Hematopoietic multipotent progenitor cell (in vitro differentiated cells): ENCODE measurements at regions not wholly inside any gene's neighbourhood (a gene's known extent, or its start where the extent isn't known, plus 50 kb on each side); places are given as distances from the start of the nearest gene placed in this dataset. TPM values are rescaled to one million over a fixed set of nuclear protein-coding genes. Genes with fewer than 3 reads are reported as not detected.

Source experiments
- DNase-seq, 3 donors: peaks; one replicate each; pipeline ENCODE4 v3.0.0-alpha.2; 2011 to 2015; ENCODE audit warnings: low read depth in 2 of 3, low spot score in 2 of 3
- small RNA-seq: library from RNA; depleted of rRNA; stranded (forward); fragments of <200 nt; gene quantifications from one replicate; pipeline ENCODE3, GENCODE V24; 2012

DNA sequence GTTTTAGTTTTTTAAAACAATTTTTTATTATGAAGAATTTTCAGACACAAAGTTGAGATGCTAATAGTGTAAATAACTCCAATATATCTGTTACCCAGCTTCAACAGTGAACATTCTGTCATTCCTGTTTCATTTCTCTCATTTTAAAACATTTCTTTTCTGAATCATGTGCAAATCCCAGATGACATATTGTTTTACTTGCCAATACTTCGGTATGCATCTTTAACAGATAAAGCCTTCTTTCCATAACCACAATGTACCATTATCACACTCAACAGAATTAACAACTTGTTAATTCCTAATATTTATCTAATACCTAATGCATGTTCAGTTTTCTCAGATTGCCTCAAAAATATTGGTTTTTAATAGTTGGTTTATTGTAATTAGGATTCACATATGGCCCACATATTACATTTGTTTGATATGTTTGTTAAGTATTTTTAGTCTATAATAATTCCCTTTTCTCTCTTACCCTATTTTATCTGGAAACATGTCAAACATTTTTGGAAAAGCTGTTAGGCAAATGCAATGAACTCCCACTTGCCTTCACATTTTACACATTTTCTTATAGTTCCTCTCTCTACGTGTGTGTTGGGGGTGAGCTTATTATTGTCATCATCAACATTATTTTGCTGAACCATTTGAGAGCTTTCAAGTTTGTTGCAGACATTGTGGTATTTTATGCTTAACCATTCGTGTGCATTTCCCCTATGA is 58.7 kb upstream of the ANKRD55 start:
- no peak for DNase-seq

DNA sequence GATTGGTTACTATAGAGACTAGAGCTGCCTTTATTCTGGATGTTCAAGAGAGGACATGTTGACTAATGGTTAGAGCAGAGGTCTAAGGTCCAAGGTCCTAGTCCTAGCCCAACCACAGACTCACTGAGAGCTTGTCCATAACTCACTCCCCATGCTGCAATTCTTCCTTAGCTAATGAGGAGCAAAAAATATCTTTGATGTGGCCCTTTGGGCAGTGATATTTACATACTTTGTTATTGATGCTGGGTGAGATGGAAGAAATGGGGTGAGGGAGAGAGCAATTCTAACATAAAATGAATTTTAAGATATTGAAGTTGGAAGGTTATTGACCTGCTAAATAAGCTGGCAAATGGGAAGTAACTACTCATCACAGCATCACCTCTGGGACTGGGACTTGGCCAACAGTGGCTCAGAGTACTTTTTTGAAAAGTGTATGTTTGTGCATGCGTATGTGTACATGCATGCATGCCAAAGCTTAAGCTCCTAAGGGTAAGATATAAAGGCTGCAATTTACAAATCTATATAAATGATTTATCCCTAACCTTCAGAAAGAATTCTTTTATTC is 58.0 kb upstream of the ANKRD55 start:
- DNase-seq = no peak

DNA sequence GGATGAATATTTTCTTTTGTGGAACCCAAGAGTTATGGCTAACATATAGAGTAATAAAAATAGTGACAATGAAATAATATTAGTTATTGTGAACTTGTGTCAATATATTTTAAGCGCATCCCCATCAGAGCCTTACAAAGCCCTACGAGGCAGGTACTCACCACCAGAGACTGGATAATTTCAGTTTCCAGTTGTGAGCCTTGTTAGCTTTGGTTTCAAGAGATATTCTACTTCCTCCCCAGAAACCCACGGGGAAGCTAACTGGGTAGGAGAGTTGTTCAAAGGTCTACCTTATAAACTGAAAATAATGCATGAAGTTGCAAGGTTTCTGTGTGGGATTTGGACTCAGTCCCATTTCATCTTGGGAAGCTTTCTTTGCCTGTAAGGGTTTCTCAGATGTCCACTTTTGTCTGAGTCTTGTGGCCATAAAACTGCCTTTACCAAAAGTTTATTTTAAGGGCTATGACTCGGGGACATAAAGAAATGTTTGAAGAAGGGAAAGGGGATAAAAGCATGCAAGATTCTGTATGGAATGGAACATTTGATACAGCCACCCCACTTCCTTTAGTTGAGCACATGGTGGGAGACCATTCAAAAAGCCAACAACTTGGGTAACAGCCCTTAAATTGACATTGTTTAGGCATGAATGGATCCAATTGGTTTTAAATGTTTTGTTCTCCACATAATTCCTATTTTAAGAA is 57.4 kb upstream of the ANKRD55 start:
- DNase-seq = no peak

DNA sequence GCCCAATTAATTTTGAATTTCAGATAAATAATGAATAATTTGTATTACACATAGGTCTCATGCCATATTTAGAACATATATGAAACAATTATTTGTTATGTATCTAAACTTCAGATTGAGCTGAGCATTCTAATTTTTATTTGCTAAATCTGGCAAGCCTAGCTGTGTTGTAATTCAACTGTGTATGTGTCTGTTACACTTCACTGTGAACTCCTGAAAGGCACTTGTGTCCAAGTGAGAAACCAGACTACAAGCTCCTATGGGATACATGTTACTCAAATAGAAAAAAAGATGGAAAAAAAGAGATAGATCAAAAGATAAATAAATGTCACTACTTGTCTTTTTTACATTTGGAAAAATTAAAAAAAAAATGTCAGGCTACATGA is 56.5 kb upstream of the ANKRD55 start:
- DNase-seq = no peak

DNA sequence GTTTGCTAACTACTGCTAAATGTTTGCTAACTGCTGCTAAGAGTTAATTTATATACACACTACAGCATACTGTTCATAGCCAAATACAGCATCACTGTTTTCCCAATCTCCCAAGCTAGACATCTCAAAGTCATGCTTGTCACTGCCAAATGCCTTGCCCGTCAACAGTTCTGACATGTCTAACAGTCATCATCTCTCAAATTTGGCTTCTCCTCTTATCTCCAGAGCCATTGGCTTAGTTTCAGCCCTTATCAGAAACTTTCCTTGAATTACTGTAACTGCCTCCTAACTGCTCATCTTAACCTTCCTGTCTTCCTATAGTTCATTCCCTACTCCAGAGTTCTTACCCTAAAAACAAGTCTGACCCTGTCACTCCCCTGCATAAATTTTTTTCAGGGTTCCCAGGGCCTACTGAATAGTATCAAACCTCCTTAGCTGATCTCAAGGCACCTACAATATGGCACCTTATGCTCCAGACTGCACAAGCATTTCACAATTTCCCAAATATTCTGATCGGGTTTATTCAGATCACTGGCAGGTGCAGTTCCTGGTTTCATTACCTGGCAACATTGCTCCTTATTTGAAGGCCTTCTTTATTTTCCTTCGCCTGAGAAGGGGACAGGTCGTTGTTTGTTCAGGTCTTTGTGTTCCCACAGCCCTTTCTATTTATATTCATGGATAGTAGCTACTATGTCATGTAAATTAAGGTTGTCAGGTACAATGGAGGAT is 55.9 kb upstream of the ANKRD55 start:
- DNase-seq = no peak

DNA sequence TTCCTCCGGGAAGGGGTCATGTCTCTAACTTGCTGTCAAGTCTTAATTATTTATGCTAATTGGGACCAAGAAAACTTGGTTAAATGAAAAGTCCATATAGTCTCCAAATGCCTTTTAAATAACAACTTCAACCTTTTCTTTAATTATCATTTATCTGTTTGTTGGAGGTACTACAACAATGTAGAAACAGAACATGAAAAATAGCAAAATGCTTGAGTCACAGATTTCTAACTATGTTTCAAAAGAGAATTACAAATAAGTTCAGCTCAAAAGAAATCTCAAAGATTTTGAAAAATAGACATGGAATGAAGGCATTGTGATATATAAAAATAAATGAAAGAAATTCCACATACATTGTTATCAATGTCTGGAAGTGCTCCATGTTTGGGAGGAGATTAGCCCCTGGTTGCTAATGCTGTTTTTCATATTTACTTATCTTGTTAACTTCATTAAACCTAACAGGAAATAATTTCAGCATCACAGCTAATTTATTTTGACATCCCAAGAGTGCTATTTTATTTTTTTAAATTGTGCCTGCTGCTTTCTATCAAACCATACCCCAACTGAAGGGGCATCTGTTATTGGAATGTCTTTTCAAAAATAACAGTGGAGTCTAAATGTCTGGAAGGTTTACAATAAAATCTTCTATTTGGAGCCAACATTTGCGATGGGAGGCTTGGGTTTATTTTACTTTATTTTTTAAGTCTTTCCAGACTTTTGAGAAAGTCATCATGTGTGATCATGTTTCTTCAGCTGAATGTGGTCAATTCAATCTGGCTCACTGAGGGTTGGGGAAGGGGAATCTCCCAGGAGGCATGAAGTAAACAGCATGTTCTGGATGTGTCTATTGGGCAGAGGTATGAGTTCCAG is 53.1 kb upstream of the ANKRD55 start:
- no peak for DNase-seq

DNA sequence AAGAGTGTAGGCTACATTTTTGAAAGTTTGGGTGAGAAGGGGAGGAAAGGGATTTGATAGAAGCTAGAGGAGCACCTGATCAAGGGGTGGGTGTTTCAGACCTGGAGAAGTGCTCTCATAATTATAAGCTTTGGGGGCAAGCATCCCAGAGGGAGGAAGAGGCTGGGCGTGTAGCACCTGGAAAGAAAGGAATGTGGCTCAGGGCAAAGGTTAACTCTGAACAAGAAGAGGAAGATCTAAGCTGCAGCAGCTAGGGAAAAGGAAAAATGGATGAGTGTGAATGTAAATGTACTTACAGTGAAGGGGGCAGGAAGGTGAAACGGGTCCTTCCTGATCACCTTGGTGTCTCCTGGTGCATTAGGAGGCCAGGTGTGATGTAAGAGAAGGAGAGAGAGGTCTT is 49.8 kb upstream of the ANKRD55 start:
- no peak for DNase-seq

Small RNAs in the stretch of these regions (small RNA-seq; reads per million reads assigned to genes)
- gene HMGN1P17 = not detected
- 1.8 reads per million, percentile 64 among the genes with 10 or more reads in this experiment for gene RNU6ATAC2P
